NCI-H526 treated with DMSO at 0.1 percent for 48 hours (cell line): ENCODE measurements at regions not wholly inside any gene's neighbourhood (a gene's known extent, or its start where the extent isn't known, plus 50 kb on each side); places are given as distances from the start of the nearest gene placed in this dataset.

Experiments
- DNase-seq: peaks from one replicate; lab custom pipeline; 2025; lab: John Stamatoyannopoulos, UW

DNA sequence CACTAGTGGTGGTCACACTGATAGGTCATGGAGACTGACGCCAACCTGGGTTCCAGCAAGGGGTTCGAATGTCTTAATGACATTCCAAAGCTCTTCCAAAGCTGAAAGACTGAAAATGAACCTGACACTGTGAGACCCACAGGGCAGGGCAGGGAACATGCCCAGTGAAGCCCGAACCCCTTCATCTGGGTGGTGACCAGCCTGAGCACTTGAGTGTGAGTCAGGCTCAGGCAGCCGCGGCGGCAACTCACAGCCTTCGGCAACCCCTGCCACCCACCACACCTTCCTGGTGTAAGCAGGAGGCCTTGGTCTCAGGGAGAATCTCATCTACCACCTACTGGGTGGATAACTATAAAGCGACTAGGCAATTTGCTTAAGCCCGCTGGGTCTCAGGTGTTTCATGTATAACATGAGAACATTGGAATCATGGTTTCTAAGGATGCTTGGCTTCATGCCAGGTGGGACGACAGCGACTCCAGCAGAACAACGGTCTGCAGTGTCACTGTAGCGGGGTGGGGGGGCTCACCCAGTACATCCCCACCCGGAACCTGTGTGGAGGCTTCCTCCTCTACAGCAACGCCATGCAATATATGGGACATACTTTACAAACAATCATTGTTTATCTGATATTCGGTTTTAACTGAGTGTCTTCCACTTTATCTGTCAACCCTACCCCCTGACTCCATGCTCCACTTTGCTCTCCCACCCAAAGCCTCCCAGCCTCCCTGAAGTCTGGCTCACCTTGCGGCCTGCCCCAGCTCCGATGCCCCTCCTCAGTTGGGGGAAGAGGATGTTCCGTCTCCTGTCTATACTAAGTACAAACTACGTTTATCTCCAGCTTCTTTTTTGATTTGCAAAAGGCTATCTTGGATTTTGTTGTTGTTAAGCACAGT, 125.0 kb upstream of the MEF2A start:
- peak; percentile 35 for DNase-seq

DNA sequence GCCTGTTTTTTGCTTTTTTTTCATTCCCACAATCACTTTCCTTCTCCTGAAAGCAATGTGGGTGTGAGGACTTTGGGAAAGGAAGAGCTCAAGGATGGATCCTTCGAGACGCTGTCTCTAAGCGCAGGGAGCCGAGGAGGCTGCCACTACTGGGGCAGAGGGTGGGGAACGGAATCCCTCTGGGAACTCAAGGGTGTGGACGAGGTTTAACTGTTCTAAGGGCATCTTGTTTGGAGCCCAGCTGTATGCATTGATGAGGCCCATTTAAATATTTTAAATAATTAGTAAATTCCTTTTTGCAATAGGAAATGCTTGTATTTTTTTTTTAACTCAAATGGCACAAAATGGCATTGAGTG, 124.4 kb upstream of the MEF2A start:
- no peak for DNase-seq

DNA sequence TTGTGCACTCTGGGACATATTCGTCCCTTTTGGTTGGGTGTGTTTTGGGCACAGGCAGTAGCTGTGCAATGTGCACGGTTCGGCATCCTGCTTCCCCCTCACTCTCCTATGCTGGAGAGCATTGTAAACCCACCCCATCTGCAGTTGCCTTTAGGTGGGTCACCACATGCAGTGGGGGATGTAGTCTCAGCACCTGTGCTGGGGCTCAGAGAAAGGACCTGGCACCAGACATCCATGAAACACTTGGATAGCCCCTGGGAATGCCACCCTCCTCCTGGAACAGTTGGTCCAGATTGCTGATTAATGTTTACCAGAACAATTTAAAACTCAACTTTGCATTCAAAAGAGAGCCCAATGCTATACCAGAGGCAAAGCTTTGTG, 123.9 kb upstream of the MEF2A start:
- DNase-seq, result no peak

DNA sequence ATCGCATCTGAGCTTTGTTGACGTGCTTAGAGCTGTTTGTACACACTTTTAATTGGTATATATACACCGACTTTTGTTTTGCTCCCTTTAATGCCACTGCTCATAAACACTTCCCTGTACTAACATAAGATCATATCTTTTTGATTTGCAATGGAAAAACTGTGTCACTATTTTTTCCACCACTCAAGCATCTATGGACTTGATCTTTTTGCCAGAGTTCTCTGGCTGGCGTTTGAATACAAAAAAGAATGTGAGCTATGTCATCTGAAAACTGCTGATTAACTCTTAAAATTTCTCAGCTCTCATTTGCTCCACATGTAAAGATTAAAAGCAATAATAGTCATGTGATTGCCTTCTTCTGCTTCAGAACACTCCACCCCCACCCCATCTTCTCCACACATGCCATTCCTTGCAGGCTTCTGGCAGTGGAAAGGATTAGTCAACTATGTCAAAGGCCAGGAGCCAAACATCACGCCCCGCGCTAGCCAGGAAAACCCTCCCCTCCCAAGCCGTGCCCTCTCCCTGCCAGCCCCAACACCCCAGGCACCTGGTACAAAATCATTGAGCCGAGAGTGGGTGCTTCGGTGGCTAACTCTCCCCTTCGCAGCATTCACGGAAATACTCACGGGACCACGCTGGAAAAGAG, 123.4 kb upstream of the MEF2A start:
- no peak for DNase-seq

DNA sequence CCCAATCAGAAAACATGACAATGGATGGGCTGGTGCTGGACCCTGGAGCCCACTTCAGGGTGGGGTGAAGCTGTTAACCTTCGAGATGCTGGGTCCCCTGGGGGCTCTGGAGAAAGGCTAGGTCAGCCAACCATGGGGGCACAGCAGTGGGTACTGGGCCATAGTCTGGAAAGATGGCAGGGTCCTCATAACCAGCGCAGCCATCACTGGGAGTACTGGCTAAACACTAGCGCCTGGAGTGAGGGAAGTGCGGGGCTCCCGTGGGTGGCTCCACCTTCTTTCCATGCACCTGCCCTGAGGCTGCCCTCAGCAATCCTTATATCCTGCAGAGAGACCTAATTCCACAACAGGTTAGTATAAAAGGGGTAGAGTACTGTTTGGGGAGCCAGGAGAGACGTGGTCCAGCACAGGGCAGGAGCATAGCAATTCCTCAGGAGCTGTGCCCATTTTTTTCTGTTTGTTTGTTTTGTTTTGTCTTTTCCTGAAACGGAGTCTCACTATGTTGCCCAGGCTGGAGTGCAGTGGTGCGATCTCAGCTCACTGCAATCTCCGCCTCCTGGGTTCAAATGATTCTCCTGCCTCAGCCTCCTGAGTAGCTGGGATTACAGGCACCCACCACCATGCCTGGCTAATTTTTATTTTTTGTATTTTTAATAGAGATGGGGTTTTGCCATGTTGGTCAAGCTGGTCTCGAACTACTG, 122.6 kb upstream of the MEF2A start:
- no peak for DNase-seq

DNA sequence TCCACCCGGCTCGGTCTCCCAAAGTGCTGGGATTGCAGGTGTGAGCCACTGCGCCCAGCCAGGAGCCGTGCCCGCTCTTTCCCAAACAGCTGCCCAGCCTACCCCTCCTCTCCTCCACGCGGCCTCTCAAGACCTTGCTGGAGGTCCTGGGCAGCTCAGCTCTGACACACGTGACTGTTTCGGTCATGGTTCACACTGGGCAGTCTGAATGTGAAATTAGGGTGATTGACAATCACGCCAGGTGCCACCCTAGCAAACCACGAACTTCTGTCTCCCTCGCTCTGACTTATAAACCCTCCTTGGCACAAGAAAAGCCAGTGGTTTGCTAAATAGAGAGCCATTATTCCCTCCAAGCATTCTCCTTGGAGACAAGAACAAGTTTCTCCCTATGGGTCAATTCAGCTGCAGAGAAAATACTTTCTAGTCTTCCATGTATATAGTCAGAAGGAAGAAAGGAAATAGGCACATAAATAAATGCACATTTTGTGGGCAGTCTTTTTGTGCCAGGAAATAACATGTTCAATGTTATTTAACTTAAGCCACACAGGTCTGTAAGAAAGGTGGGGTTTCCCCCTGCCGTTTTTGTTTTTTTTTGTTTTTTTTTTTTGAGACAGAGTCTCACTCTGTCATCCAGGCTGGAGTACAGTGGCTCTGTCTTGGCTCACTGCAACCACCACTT, 121.9 kb upstream of the MEF2A start:
- DNase-seq, result no peak

DNA sequence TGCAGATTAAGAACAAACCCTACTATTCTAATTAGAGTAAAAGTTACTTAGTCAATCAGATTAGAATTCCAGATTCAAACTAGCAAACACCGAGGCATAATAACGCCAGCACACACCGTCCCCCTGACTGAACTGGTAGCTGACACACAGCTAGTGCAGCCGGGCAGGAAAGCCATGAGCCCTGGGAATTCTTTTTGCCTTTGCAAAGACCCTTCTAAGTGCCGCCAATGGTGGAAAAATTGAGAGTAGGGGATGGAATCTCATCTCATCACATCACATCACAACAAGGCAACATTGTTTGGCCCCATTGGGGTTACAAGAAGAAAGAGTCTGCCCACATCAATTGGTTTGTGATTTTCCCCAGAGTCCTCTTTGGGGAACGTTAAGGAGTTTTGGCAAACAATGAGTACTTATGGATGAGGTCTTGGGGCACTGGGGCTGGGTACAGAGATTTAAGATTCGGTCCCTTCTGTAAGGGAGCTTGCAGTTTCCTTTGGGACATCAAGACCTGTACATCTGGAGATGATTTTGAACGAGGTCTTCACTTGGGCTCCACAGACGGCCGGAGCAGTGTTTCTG, 120.4 kb upstream of the MEF2A start:
- DNase-seq, result no peak

DNA sequence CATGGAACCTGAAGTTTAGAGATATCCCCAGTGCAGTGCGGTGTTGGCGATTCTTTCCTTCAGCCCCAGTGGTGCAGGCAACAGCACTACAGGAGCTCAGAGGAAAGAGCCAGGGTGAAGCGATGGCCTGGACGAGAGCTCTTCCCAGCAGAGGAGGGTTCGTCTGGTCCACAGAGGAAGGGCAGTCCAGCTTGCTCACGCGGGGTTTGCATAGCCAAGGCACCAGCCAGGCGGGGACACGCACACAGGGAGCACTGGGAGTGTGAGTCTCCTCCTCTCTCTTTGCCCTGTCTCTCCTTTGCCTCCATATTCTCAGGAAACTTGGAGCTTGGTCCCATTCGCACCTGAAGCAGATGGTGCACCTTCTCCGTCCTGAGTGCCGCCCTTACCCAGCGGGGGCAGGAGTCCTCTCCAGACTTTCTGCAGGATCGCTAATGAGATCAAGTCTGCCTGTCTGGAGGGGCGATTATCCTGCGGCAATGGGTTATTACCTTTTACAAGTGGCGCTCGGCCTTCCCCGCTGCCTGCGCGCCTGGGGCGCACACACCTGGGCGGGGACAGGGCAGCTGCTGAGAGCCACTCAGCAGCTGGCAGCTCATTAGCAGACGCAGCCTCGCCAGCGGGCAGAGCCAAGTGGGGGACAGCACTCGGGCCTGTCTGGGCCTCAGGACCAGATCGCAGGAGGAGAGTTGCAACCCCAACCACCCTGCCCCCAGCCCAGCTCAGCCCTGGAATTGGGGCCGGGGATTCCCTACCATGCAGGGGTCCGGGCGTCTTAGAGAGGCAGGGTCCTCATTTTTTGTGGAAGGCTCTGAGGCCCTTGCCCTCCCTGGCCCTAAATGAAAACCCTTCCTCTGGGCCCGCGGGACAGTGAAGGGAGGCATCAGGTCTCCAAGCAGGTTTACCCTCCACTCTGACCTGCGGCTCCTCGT, 119.0 kb upstream of the MEF2A start:
- DNase-seq, result no peak

DNA sequence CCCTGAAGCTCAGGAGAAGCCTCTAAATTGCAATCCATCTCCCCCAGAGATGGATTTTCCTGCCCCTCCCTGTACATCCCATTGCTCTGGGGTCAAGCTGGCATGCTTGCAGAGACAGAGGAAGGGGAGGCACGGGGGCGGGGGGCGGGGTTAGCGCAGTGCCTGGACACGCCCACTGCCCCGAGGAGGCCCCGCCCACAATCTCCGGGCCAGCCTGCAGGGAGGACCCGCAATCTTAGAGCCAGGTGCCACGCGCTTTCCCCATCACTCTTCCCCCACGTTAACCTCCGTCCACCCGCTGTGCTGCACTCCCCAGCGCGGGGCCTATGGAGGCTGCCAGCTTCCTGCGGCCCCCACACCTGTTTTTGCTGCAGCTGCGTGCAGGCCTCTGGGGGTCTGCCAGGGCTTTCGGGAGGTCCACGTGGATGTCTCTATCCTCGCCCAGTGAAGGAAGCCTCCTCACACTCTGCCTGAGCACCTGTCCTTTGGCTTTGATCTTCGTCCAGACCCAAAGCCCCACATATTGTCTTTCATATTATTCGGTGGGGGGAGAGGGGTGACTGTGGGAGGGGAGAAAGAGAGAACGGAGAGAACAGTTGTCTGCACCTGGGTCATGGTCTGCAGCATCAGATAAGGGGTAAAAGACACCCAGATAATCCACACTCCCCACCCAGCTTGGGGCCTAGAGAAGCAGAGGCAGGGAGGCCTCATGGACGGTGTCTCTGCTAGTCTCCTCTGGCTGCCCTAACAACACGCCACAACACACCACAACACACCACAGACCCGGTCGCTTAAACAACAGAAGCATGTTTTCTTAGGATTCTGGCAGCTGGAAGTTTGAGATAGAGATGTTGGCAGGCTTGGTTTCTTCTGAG, 118.0 kb upstream of the MEF2A start:
- no peak for DNase-seq

DNA sequence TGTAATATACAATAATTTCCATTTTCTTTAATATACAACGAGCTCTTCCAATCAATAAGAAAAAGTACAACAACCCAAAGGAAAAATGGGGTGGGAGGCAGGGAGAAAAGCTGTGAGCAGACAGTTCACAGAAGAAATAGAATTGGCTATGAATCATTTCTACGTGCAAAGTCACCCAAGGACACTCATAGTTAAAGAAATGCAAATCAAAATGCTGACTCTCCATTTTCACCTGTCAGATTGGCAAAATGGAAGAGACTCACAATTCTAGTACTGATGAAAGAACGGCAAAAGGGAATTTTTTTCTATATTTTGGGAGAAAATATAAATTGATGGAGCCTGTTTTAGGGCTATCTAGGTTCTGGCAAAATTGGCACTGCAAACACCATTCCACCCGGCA, 116.3 kb upstream of the MEF2A start:
- DNase-seq, result no peak

DNA sequence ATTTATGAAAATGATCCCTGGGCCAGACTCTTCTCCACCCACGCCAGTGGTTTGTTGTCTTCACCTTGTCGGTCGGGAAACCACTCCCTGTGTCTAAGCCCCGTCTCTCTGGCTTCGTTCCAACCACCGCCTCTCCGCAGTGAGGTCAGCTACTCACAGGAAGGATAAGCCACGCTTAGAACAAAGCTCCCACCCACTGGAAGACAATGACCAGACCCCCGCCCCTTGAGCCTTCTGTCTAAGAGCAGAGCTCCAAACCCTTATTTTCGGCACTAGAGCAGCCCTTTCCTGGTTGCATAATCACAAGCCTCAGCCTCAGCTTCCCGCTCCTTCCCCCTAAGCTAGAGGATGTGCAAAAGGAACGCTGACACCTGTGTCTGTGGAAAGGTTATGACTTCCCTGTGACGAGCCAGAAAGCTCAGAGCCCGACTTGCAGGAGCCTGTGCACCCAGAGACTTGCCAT, 114.9 kb upstream of the MEF2A start:
- no peak for DNase-seq

DNA sequence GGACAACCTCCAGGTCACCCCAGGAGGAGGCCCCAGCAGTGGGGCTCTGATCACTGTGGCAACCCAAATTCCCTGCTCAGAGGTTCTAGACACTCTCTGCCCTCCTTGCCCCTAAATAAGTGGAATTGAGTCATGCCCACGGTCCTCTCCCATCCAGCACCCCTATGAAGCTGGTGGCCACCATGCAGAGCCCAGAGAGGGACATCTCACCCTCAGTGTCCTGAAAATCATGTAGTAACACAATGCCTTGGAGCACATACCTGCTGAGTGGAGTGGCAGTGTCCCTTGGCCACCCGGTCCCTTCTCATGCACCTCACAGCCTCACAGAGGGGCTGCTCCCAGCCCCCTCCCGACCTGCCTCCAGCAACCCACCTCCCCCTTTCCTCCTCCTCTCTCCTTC, 114.3 kb upstream of the MEF2A start:
- no peak for DNase-seq

DNA sequence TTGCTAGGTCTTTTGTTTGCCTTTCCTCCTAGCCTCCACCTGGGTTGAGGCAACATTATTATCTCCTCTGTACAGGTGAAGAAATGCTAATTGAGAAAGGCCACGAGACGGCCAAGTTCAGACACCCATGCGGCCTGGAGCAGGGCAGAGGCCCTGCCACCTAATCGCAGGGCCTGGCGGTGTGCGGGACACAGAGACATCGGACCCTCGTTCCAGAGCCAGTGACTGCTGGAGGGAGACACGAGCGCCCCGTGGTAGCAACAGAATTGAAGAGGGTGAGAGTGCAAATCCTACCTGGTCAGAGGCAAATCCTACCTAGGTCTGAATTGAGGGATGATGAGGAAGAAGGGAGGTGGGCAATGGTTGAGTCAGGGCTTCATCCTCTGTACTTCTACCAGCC, 113.8 kb upstream of the MEF2A start:
- DNase-seq, result no peak

DNA sequence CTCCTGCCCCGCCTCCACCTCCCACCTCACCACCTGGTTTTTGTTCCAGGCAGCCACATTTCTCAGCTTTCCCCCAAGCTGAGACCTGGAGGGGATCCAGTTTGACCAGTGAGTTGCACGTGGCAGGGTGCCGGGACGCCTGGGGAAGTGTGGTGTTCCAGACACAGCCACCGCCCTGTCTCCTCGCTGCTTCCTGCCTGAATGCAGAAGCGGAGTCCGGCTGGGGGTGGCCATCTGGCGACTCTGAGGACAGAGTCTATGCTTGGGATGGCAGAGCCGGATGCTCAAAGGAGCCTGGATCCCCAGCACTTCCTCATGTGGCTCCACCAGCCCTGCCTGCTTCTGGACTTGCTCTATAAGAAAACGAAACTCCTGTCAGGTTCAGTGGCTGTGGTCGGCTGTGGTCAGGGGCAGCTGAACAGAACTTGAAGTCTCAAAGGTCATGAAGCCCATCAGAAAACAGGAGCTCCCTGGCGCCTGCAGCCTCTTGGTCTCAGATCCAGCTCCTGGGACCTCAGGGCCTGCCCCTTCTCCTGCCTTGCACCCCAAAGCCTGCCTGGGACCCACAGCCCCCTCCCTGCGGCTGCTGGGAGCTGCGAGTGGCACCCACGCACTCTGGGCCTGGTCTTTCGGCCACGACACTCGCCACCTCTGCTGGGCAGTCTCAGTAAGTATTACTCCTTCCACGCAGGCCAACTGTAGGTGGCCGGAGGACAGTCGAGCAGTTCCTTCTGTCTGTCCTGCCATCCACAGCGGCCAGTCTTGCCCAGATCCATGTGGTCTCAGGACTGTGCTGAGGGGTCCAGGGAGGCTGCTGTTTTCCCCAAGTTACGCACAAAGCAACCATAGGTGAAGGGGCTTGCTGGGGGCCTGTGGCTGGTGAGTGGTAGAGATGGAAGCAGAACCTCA, 112.8 kb upstream of the MEF2A start:
- DNase-seq, result no peak

DNA sequence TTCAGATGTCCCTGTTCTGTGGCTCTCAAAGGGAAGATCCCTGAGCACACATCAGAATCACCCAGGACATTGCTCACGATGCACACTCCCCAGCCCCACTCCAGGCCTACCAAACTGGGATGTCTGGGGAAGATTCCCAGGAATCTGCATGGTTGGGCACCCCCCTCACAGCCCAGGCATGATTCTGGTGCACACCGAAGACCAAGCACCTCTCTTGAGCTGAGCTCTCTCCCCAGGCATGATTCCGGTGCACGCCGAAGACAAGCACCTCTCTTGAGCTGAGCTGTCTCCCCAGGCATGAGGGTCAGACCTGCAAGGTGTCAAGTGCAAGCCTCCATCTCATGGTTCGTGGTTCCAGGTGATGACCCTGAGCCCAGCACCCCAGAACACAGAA, 112.2 kb upstream of the MEF2A start:
- no peak for DNase-seq

DNA sequence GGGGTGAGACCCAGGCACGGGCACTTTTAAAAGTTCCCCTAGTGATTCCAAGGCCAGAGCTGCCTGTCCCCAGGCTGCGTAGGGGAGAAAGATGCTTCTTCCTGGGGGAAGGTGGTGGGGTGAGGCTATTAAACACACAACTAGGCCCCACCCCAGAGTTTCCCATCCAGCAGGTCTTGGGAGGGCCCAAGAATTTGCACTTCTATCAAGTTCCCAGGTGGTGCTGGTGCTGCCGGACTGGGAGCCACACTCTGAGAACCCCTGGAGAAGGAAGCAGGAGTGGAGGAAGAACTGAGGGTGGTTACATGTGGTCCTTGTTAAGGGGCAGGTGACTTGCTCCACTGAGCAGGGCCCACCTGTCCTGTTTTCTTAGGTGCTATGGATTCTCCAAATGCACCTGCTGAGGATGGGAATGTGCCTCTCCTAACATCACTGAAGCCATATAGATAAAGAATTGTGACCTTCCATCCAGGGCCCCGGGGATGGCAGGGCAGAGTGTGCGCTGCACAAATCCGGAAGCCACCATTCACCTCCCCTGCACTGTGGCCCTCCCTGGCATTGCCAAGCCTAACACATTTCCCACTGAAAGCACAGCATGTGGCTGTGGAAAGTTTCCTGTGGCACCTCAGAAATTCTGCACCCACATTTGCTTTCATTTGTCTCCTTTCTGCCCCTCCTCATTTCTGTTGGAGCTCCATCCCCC, 111.5 kb upstream of the MEF2A start:
- no peak for DNase-seq

DNA sequence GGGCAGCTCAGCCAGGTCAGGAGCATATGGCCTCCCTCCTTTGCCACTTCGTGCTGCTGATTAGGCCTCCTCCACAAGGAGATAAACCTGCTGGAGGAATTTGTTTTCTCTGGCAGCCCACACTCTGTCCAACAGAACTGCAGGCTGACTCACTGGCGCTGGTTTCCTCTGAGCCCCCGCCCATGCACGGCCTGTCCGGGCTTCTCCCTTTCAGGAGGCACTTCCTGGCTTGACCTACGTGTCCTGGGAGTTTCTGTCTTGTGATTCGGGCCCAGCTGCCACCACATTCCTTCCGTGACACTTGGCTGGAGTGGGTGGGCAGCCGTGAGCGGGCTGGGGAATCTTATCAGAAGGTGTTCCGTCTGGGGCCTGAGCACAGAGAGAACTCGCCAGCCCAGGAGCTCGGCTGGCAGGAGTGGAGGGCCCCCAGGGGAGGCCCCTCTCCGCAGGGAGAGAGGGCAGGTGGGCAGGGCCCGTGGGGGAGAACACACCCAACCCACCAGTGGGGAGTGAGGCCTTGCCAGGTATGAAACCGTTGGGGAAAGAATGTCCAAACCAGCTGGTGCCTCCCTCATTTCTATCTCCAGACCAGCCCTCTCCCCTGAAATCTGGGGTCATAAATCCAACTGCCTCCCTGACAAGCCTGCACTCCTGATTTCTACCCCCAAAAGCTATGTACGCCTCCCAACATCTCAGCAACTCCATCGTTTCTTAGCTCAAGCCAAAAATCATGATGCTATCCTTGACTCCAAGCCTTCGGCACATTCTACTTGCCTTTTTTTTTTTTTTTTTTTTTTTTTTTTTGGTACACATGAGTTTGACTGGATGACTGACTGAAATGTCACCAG, 110.6 kb upstream of the MEF2A start:
- DNase-seq, result no peak
